ENCODE measurements at regions not wholly inside any gene's neighbourhood (a gene's known extent, or its start where the extent isn't known, plus 50 kb on each side); places are given as distances from the start of the nearest gene placed in this dataset.

DNA sequence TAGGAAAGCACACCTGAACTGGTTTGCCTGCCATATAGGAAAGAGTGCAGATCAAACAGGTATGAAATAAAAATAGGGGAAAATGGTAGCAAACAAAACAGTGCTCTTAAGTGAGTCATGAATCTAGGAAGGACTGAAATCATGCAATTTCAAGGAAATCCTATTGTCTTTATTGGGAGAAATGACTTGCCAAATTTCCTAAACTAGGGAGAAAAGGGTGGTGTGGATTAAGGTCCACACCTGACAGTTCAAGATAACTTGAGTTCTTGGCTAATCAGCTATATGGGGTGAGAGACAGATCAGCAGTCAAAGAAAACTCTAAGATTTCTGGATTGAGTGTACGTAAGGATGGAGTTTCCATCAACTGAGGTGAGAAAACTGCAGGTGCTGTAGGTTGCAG, 101.1 kb downstream of the PRKAB2 start:
- TF ChIP-seq, protein P1, sequence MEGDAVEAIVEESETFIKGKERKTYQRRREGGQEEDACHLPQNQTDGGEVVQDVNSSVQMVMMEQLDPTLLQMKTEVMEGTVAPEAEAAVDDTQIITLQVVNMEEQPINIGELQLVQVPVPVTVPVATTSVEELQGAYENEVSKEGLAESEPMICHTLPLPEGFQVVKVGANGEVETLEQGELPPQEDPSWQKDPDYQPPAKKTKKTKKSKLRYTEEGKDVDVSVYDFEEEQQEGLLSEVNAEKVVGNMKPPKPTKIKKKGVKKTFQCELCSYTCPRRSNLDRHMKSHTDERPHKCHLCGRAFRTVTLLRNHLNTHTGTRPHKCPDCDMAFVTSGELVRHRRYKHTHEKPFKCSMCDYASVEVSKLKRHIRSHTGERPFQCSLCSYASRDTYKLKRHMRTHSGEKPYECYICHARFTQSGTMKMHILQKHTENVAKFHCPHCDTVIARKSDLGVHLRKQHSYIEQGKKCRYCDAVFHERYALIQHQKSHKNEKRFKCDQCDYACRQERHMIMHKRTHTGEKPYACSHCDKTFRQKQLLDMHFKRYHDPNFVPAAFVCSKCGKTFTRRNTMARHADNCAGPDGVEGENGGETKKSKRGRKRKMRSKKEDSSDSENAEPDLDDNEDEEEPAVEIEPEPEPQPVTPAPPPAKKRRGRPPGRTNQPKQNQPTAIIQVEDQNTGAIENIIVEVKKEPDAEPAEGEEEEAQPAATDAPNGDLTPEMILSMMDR (IDR thresholded peaks at IDR 0.05; ENCODE audit: extremely low read depth in 1 of 2, insufficient read depth in 1 of 2, low read depth in 1 of 2, low read length in 2 of 2): no peak
- TF ChIP-seq EZH2 (IDR thresholded peaks at IDR 0.05; ENCODE audit: borderline replicate concordance, low read depth, low read length, severe bottlenecking) (no peak), POLR2AphosphoS5 (IDR thresholded peaks at IDR 0.05; ENCODE audit: insufficient read depth, low read depth, low read length) (no peak), POLR2A (IDR thresholded peaks at IDR 0.05; ENCODE audit: low read depth, low read length) (no peak), JUN (IDR thresholded peaks at IDR 0.05; ENCODE audit: borderline replicate concordance, insufficient read depth, insufficient read length, low read depth) (no peak), MYC (IDR thresholded peaks at IDR 0.05; ENCODE audit: low read depth, low read length) (no peak), GATA2 (IDR thresholded peaks at IDR 0.05; ENCODE audit: insufficient read depth, insufficient read length, low read depth, low read length) (no peak), FOS (IDR thresholded peaks at IDR 0.05; ENCODE audit: borderline replicate concordance, insufficient read depth, low read length) (no peak)
- TF ChIP-seq, protein P2, sequence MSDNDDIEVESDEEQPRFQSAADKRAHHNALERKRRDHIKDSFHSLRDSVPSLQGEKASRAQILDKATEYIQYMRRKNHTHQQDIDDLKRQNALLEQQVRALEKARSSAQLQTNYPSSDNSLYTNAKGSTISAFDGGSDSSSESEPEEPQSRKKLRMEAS (IDR thresholded peaks at IDR 0.05; ENCODE audit: insufficient read depth, insufficient read length): no peak
